GM18858 (cell line): ENCODE measurements at regions not wholly inside any gene's neighbourhood (a gene's known extent, or its start where the extent isn't known, plus 50 kb on each side); places are given as distances from the start of the nearest gene placed in this dataset.

Source experiments
- ATAC-seq: cut with Tn5 transposase; IDR thresholded peaks from one replicate; pipeline ENCODE4 v1.9.1; 2021; ENCODE audit not compliant: unreplicated experiment

GRCh38 chr15:66941791-66942190, 123.6 kb upstream of the SMAD3 start:
- ATAC-seq: no peak

- ATAC-seq: no peak
Observed at GRCh38 chr15:66942649-66943390, 122.6 kb upstream of the SMAD3 start.

- ATAC-seq: no peak
Observed at GRCh38 chr15:66943456-66944095, 121.8 kb upstream of the SMAD3 start.

GRCh38 chr15:66944121-66944520, 121.3 kb upstream of the SMAD3 start:
- no peak for ATAC-seq

- ATAC-seq: no peak
Observed at GRCh38 chr15:66945286-66945685, 120.1 kb upstream of the SMAD3 start.

- no peak for ATAC-seq
Observed at GRCh38 chr15:66945842-66946241, 119.6 kb upstream of the SMAD3 start.

GRCh38 chr15:66946578-66947164, 118.7 kb upstream of the SMAD3 start:
- ATAC-seq: no peak

- ATAC-seq: no peak
Observed at GRCh38 chr15:66947471-66947870, 117.9 kb upstream of the SMAD3 start.

GRCh38 chr15:66948294-66948693, 117.1 kb upstream of the SMAD3 start:
- no peak for ATAC-seq

- no peak for ATAC-seq
Observed at GRCh38 chr15:66950114-66950513, 115.3 kb upstream of the SMAD3 start.

- ATAC-seq: no peak
Observed at GRCh38 chr15:66951531-66952320, 113.7 kb upstream of the SMAD3 start.

GRCh38 chr15:66952756-66953522, 112.5 kb upstream of the SMAD3 start:
- no peak for ATAC-seq

GRCh38 chr15:66953523-66954229, 111.7 kb upstream of the SMAD3 start:
- ATAC-seq: no peak

GRCh38 chr15:66954601-66955000, 110.8 kb upstream of the SMAD3 start:
- no peak for ATAC-seq

GRCh38 chr15:66955001-66955516, 110.3 kb upstream of the SMAD3 start:
- ATAC-seq: no peak

GRCh38 chr15:66955871-66956585, 109.4 kb upstream of the SMAD3 start:
- no peak for ATAC-seq

GRCh38 chr15:66956672-66957430, 108.6 kb upstream of the SMAD3 start:
- no peak for ATAC-seq

- no peak for ATAC-seq
Observed at GRCh38 chr15:66957431-66957720, 108.0 kb upstream of the SMAD3 start.

GRCh38 chr15:66959066-66959465, 106.3 kb upstream of the SMAD3 start:
- no peak for ATAC-seq
